Loucy (cell line): ENCODE measurements at regions not wholly inside any gene's neighbourhood (a gene's known extent, or its start where the extent isn't known, plus 50 kb on each side); places are given as distances from the start of the nearest gene placed in this dataset.

ENCODE experiments used
- CTCF ChIP-seq: fragments of 200-600 bp; sonication (generic); conservative IDR thresholded peaks from 2 replicates; pipeline ENCODE4 v1.5.1; 2014; ENCODE audit warnings: mild to moderate bottlenecking, antibody characterized with exemption, low read length
- EZH2phosphoT487 ChIP-seq: fragments of 200-600 bp; IDR thresholded peaks from 2 replicates; pipeline ENCODE4 v1.6.1; 2018; ENCODE audit warnings: antibody characterized with exemption, mild to moderate bottlenecking, moderate library complexity, borderline replicate concordance

- no peak for TF ChIP-seq CTCF
- TF ChIP-seq EZH2phosphoT487: no peak
Observed at GRCh38 chr13:89363144-89363543, 1692.0 kb downstream of the SLITRK5 start.
